ENCODE measurements at regions not wholly inside any gene's neighbourhood (a gene's known extent, or its start where the extent isn't known, plus 50 kb on each side); places are given as distances from the start of the nearest gene placed in this dataset.

DNA sequence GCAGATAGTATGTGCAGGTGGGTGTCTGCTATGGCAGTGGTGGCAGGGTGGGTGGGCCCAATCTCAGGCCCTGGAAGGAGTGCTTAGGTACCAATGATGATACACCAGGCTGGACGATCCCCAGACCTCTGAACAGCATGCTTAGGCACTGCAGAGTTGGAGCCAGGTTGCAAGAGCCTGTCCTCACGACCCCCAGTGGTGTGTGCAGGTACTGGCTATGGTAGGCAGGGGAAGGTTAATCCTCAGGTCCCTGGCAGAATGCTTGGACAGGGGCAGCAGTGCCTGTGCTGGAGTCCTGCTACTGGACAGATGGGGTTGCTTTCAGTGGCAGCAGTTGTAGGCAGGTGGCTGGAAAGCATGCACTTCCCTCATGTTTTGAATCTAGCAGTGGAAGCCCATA is 100.5 kb upstream of the NEK7 start:
- H3K9me3 Mint-ChIP-seq (ENCODE audit: low read depth) = peaks cover 8% of the 10 kb centered on the region
- no peaks in the 10 kb centered on the region for H3K4me1 Mint-ChIP-seq (ENCODE audit: low read depth)
- TF ChIP-seq, protein P1, sequence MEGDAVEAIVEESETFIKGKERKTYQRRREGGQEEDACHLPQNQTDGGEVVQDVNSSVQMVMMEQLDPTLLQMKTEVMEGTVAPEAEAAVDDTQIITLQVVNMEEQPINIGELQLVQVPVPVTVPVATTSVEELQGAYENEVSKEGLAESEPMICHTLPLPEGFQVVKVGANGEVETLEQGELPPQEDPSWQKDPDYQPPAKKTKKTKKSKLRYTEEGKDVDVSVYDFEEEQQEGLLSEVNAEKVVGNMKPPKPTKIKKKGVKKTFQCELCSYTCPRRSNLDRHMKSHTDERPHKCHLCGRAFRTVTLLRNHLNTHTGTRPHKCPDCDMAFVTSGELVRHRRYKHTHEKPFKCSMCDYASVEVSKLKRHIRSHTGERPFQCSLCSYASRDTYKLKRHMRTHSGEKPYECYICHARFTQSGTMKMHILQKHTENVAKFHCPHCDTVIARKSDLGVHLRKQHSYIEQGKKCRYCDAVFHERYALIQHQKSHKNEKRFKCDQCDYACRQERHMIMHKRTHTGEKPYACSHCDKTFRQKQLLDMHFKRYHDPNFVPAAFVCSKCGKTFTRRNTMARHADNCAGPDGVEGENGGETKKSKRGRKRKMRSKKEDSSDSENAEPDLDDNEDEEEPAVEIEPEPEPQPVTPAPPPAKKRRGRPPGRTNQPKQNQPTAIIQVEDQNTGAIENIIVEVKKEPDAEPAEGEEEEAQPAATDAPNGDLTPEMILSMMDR (IDR thresholded peaks at IDR 0.05; ENCODE audit: unreplicated experiment) = peak; percentile 50
- no peaks in the 10 kb centered on the region for H3K27me3 Mint-ChIP-seq
- DNase-seq (ENCODE audit: low spot score, unreplicated experiment) = no peak
- no peak overlapping the region for H3K27ac Mint-ChIP-seq
- H3K36me3 Mint-ChIP-seq (ENCODE audit: insufficient read depth) = no peaks in the 10 kb centered on the region
- no peak overlapping the region for H3K4me3 Mint-ChIP-seq (ENCODE audit: low read depth)

- no peak for DNase-seq (ENCODE audit: low spot score, unreplicated experiment)
- Mint-ChIP-seq H3K9me3 (ENCODE audit: low read depth) (no peaks in the 10 kb centered on the region), H3K27ac (no peak overlapping the region), H3K4me1 (ENCODE audit: low read depth) (no peaks in the 10 kb centered on the region), H3K4me3 (ENCODE audit: low read depth) (no peak overlapping the region), H3K27me3 (no peaks in the 10 kb centered on the region), H3K36me3 (ENCODE audit: insufficient read depth) (no peaks in the 10 kb centered on the region)
- TF ChIP-seq, protein P1 (IDR thresholded peaks at IDR 0.05; ENCODE audit: unreplicated experiment) = no peak
Observed at GRCh38 chr1:198064181-198064580, 92.6 kb upstream of the NEK7 start.

GRCh38 chr1:198068285-198068684 is 88.5 kb upstream of the NEK7 start:
- Mint-ChIP-seq H3K9me3 (ENCODE audit: low read depth) (no peaks in the 10 kb centered on the region), H3K27ac (no peak overlapping the region), H3K4me1 (ENCODE audit: low read depth) (no peaks in the 10 kb centered on the region)

GRCh38 chr1:198072177-198072576 is 84.6 kb upstream of the NEK7 start:
- Mint-ChIP-seq H3K27ac (no peak overlapping the region), H3K4me1 (ENCODE audit: low read depth) (no peaks in the 10 kb centered on the region)

More at GRCh38 chr1:198068285-198068684, 88.5 kb upstream of the NEK7 start:
- no peaks in the 10 kb centered on the region for H3K36me3 Mint-ChIP-seq (ENCODE audit: insufficient read depth)
- TF ChIP-seq, protein P1 (IDR thresholded peaks at IDR 0.05; ENCODE audit: unreplicated experiment) = no peak
- no peak for DNase-seq (ENCODE audit: low spot score, unreplicated experiment)
- no peak overlapping the region for H3K4me3 Mint-ChIP-seq (ENCODE audit: low read depth)
- H3K27me3 Mint-ChIP-seq = no peaks in the 10 kb centered on the region

DNA sequence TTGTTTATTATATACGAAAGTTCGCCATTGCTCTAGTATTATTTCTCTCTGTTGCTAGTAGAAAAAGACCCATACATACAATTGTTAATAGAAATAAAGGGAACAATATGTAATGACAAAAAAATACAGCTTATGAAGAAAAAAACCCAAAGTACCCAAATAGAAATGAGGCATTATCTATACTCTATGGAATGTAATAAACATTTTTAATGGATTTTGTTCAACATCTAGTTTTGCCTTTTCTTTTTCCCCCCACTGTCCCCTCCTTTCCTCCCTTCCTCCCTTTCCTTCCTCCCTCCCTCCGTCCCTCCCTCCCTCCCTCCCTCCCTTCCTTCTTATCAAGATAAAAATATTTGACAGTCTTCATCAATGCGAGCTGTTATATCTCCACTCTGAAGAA is 81.5 kb upstream of the NEK7 start:
- Mint-ChIP-seq H3K27ac (no peak overlapping the region), H3K36me3 (ENCODE audit: insufficient read depth) (peaks cover 2% of the 10 kb centered on the region), H3K9me3 (ENCODE audit: low read depth) (peaks cover 4% of the 10 kb centered on the region), H3K4me1 (ENCODE audit: low read depth) (peaks cover 2% of the 10 kb centered on the region), H3K4me3 (ENCODE audit: low read depth) (no peak overlapping the region), H3K27me3 (no peaks in the 10 kb centered on the region)
- DNase-seq (ENCODE audit: low spot score, unreplicated experiment) = no peak
- TF ChIP-seq, protein P1 (IDR thresholded peaks at IDR 0.05; ENCODE audit: unreplicated experiment) = no peak

More at GRCh38 chr1:198072177-198072576, 84.6 kb upstream of the NEK7 start:
- TF ChIP-seq, protein P1 (IDR thresholded peaks at IDR 0.05; ENCODE audit: unreplicated experiment) = no peak
- Mint-ChIP-seq H3K4me3 (ENCODE audit: low read depth) (no peak overlapping the region), H3K9me3 (ENCODE audit: low read depth) (no peaks in the 10 kb centered on the region), H3K27me3 (no peaks in the 10 kb centered on the region), H3K36me3 (ENCODE audit: insufficient read depth) (no peaks in the 10 kb centered on the region)
- no peak for DNase-seq (ENCODE audit: low spot score, unreplicated experiment)

All from progenitor cell of endocrine pancreas (in vitro differentiated cells).